ENCODE measurements at regions not wholly inside any gene's neighbourhood (a gene's known extent, or its start where the extent isn't known, plus 50 kb on each side); places are given as distances from the start of the nearest gene placed in this dataset.

DNA sequence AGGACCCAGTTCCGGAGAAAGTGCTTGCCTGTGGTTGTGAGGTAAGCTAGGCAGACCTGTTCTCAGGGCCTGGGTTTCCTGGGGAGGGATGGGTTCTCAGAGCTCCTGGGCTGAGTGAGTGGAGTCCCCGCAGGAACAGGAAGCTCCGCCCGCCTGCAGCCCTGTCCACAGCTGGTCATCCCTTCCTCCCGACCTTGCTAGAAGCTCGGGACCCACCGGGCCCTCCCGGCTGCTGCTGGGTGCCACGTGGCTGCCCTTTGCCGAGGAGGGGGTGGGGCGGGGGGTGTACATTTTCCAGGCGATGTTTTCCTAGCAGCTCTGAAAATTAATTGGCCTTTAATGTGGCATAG, 198.1 kb downstream of the C9orf50 start:
- DNase-seq (ENCODE audit: low read depth), result no peak
- TF ChIP-seq CTCF (conservative IDR thresholded peaks at IDR 0.05; ENCODE audit: low read length), result no peak
- no peak overlapping the region for H3K4me3 ChIP-seq (ENCODE audit: low read length)

DNA sequence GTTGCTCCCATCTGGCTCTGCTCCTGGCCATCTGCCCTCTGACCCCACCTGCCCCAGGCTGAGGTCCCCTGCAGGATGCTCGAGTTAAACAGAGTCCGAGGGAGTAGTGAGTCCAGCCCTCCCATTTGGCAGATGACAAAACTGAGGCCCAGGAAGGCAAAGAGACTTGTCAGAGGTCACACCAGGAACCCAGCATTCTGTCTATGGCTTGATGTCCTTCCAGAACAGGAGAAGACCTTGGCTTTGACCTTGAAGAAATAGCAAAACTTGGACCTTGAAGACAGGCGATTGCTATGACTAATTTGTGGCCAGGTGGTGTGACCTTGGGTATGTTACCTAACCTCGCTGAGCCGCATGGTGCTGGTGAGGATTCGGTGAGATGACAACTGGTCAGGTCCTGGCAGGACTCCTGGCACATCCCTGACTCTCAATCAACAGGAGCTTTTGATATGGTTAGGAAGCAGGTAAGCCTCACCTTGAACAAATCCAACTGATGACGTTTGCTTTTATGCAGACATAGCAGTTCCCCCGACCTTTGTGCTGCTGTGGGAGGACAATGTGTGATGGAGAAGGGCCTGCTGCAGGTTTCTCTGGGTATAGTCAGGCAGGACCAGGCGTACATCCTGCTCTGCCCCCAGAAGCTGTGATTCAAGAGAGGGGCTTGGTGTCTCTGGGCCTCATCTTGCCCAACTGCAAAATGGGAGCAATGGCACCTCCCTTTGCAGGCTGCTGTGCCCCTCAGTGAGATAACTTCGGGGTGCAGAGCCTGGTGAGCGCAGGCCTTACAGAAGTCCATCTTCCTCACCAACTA, 198.7 kb downstream of the C9orf50 start:
- no peak for TF ChIP-seq CTCF (conservative IDR thresholded peaks at IDR 0.05; ENCODE audit: low read length)

GRCh38 chr9:129421371-129421770, 199.5 kb downstream of the C9orf50 start:
- no peak for DNase-seq (ENCODE audit: low read depth)
- no peak overlapping the region for H3K4me3 ChIP-seq (ENCODE audit: low read length)
- no peak for TF ChIP-seq CTCF (conservative IDR thresholded peaks at IDR 0.05; ENCODE audit: low read length)

More for the DNA sequence above, 198.7 kb downstream of the C9orf50 start:
- no peak overlapping the region for H3K4me3 ChIP-seq (ENCODE audit: low read length)
- DNase-seq (ENCODE audit: low read depth), result no peak

DNA sequence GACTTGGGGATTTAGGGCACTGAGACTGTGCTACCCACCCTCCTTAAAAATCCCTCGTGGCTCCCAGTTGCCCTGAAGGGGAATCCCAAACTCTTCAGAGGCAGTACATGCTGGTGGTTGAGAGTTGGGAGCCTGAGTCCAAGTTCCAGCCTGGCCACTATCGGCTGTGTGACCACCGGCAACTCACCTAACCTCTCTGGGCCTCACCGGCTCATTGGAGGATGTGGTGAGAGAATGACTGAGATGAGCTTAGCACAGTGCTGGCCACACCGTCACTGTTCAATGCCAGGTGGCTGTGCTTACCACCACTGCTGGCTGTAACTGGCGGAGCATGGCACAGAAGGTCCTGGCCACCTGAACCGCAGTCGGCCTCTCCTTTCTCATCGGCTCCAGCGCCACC, 200.2 kb downstream of the C9orf50 start:
- H3K4me3 ChIP-seq (ENCODE audit: low read length), result no peak overlapping the region
- TF ChIP-seq CTCF (conservative IDR thresholded peaks at IDR 0.05; ENCODE audit: low read length), result no peak
- DNase-seq (ENCODE audit: low read depth), result no peak

GRCh38 chr9:129419382-129419899, 201.5 kb downstream of the C9orf50 start:
- TF ChIP-seq CTCF (conservative IDR thresholded peaks at IDR 0.05; ENCODE audit: low read length), result no peak
- DNase-seq (ENCODE audit: low read depth), result no peak
- H3K4me3 ChIP-seq (ENCODE audit: low read length), result no peak overlapping the region

DNA sequence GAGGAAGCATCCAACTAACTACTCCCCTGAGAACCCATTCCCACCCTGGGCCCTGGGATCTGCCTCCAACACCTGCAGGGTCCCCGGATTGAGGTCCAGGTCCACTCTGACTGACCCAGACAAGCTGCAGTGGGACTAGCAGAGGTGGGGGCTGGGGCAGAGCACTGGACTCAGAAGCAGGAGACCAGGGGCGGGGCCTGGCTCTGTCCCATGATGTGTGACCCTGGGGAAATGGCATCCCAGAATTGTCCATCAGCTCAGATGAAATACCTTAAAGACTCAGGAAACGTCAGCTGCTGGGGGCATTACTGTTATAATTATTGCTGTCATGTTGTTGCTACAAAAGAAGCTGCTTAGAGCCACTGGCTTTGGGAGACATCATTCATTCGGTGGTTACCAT, 202.4 kb downstream of the C9orf50 start:
- H3K4me3 ChIP-seq (ENCODE audit: low read length), result no peak overlapping the region
- no peak for DNase-seq (ENCODE audit: low read depth)
- no peak for TF ChIP-seq CTCF (conservative IDR thresholded peaks at IDR 0.05; ENCODE audit: low read length)
